ENCODE measurements at regions not wholly inside any gene's neighbourhood (a gene's known extent, or its start where the extent isn't known, plus 50 kb on each side); places are given as distances from the start of the nearest gene placed in this dataset.

DNA sequence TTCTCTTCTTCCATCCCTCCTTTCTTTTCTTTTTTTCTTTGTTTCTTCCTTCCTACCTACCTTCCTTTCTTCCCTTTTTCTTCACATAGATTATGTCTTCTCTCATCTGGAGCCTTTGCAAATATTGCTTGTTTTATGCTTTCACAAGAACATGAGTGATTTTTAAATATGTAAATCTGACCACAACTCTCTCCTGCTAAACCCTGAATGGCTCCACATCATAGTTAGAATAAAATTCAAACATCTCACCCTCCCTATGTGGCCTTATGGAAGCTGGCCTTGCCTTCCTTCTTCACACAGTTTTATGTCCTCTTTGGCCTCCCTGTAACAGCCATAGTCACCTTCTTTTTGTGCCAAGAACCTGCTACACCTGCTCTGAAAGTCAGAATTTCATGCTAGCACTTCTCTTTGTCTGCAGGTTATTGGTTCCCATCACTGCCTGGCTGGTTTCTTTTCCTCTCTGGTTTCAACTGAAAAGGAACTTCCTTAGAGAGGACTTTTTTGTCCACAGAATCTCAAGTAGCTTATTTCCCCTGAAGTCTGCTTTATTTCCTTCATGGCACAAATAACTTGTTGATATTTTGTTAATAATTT, 114.3 kb upstream of the TNC start:
- TF ChIP-seq, protein P1, sequence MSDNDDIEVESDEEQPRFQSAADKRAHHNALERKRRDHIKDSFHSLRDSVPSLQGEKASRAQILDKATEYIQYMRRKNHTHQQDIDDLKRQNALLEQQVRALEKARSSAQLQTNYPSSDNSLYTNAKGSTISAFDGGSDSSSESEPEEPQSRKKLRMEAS (IDR thresholded peaks at IDR 0.05) = no peak

DNA sequence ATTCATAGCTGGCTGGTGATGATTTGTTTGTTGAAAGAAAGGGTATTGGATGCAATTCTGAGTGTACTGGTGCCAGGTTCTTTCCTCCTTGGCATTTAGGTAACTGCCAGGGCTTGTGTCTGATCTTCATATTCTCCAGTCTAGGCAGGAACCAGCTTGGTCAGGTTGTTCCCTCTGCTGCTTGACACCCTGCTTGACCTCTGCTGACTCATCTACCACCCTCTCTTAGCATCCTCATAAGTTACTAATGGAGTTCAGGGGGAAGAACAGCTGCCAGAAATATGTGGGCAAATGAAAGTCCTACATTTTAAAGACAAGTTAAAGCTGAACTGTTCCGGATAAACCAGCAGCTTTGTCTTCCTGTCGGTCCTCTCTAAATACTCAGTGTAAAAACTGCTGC, 116.1 kb upstream of the TNC start:
- TF ChIP-seq NFIC (IDR thresholded peaks at IDR 0.05) = no peak
- no peak for TF ChIP-seq CEBPB (IDR thresholded peaks at IDR 0.05)

DNA sequence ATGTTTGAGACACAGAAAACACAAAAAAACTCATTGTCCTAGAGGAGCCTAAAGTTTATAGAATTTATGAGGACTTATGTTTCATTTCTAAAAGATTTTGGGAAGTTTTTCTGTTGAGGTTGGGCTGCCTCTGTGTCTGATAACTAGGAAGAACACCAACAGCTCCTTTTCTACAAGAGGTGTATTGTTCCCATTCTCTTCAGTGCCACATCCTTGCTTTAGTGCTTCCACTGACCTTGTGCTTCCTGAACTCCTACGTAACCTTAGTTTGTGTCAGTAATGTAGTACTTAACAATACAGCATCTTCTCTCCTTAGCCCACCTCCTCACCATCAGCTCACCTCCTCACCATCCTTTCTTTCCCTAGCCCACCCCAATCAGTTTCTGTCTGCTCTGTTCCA, 117.3 kb upstream of the TNC start:
- no peak for TF ChIP-seq EP300 (IDR thresholded peaks at IDR 0.05; ENCODE audit: borderline replicate concordance)

DNA sequence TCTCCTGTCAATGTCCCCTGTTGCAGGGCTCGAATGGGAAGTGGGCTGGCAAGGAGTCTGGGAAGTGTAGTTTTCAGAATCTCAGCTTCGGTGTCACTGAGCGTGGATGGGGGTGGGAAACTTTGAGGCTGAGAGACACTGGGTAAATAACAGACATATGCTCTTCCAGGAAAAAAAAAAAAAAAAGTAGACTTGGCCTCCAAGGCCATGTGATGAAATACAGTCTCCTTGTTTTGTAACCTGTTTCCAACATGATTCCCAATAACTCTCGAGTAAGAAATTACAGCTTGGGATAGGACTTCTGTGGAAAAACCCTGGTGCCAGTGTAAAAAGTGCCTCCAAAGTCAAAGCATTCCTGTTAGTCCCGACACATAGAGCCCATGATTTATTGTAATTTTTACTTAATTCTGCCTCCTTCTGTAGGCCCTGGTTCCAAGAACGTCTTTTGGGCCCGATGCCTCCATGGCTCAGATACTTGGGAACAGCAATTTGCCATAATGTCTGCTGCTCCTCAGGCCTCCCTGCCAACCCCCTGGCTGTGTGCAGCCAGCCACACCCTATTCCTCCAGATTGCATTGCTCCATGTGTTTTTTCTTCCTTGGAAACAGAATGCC, 119.5 kb upstream of the TNC start:
- TF ChIP-seq TAF1 (IDR thresholded peaks at IDR 0.05; ENCODE audit: low read depth) (no peak), TCF12 (IDR thresholded peaks at IDR 0.05; ENCODE audit: low read depth) (no peak), NFIC (IDR thresholded peaks at IDR 0.05) (no peak), CREB1 (IDR thresholded peaks at IDR 0.05; ENCODE audit: low read depth) (no peak), CEBPB (IDR thresholded peaks at IDR 0.05) (no peak), TEAD4 (IDR thresholded peaks at IDR 0.05) (no peak), RAD21 (IDR thresholded peaks at IDR 0.05; ENCODE audit: low read depth) (no peak), YY1 (IDR thresholded peaks at IDR 0.05; ENCODE audit: low read depth) (no peak), FOXM1 (IDR thresholded peaks at IDR 0.05; ENCODE audit: borderline replicate concordance, low read depth) (no peak), EP300 (IDR thresholded peaks at IDR 0.05; ENCODE audit: borderline replicate concordance) (no peak), EGR1 (IDR thresholded peaks at IDR 0.05) (no peak), ZBTB7A (IDR thresholded peaks at IDR 0.05; ENCODE audit: low read depth) (no peak)
- TF ChIP-seq, protein P1 (IDR thresholded peaks at IDR 0.05) = no peak
- TF ChIP-seq, protein P2, sequence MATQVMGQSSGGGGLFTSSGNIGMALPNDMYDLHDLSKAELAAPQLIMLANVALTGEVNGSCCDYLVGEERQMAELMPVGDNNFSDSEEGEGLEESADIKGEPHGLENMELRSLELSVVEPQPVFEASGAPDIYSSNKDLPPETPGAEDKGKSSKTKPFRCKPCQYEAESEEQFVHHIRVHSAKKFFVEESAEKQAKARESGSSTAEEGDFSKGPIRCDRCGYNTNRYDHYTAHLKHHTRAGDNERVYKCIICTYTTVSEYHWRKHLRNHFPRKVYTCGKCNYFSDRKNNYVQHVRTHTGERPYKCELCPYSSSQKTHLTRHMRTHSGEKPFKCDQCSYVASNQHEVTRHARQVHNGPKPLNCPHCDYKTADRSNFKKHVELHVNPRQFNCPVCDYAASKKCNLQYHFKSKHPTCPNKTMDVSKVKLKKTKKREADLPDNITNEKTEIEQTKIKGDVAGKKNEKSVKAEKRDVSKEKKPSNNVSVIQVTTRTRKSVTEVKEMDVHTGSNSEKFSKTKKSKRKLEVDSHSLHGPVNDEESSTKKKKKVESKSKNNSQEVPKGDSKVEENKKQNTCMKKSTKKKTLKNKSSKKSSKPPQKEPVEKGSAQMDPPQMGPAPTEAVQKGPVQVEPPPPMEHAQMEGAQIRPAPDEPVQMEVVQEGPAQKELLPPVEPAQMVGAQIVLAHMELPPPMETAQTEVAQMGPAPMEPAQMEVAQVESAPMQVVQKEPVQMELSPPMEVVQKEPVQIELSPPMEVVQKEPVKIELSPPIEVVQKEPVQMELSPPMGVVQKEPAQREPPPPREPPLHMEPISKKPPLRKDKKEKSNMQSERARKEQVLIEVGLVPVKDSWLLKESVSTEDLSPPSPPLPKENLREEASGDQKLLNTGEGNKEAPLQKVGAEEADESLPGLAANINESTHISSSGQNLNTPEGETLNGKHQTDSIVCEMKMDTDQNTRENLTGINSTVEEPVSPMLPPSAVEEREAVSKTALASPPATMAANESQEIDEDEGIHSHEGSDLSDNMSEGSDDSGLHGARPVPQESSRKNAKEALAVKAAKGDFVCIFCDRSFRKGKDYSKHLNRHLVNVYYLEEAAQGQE (IDR thresholded peaks at IDR 0.05; ENCODE audit: low read depth) = no peak
- TF ChIP-seq, protein P3, sequence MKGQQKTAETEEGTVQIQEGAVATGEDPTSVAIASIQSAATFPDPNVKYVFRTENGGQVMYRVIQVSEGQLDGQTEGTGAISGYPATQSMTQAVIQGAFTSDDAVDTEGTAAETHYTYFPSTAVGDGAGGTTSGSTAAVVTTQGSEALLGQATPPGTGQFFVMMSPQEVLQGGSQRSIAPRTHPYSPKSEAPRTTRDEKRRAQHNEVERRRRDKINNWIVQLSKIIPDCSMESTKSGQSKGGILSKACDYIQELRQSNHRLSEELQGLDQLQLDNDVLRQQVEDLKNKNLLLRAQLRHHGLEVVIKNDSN (IDR thresholded peaks at IDR 0.05) = no peak

DNA sequence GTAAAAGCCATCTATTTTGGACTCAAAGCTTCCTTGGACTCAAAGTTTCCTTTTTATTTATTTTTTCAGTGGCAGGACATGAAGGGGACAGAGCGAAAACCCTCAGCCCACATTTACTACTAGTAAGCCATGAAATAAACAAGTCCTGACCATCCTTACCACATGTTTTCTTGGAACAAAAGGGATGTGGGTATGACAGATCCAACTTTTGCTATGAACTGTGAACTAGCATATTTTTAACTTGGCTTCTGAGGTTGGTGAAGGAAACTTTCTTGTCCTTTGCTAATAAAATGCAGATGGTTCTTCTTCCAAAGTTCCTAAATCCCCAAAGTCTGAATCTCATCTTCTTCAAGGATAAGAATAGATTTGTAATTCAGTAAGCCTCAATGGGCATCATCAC, 122.7 kb upstream of the TNC start:
- TF ChIP-seq ZBTB7A (IDR thresholded peaks at IDR 0.05; ENCODE audit: low read depth) (no peak), EP300 (IDR thresholded peaks at IDR 0.05; ENCODE audit: borderline replicate concordance) (no peak), FOXM1 (IDR thresholded peaks at IDR 0.05; ENCODE audit: borderline replicate concordance, low read depth) (no peak), TAF1 (IDR thresholded peaks at IDR 0.05; ENCODE audit: low read depth) (no peak), CEBPB (IDR thresholded peaks at IDR 0.05) (no peak), NFIC (IDR thresholded peaks at IDR 0.05) (no peak), TEAD4 (IDR thresholded peaks at IDR 0.05) (no peak), TCF12 (IDR thresholded peaks at IDR 0.05; ENCODE audit: low read depth) (no peak), CREB1 (IDR thresholded peaks at IDR 0.05; ENCODE audit: low read depth) (no peak)
- TF ChIP-seq, protein P2 (IDR thresholded peaks at IDR 0.05; ENCODE audit: low read depth) = no peak
- TF ChIP-seq, protein P3 (IDR thresholded peaks at IDR 0.05) = no peak
- TF ChIP-seq, protein P1 (IDR thresholded peaks at IDR 0.05) = no peak

DNA sequence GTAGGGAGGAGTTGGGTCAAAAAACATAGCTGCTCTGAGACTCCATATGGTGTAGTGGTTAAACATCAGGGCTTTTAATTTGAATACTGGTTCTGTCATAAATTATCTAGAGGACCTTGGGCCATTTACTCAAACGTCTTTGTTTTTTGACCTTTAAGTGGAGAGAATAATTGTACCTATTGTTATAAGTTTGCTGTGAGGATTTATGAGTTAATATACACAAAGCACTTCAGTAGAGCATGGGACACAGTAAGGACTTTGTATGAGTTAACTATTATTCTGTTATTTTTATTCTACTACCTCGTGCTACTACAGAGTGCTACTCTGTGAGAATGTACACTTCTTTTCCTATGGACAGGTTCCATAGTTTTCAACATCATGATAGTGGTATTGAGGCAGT, 123.7 kb upstream of the TNC start:
- TF ChIP-seq, protein P1 (IDR thresholded peaks at IDR 0.05) = no peak
- no peak for TF ChIP-seq YY1 (IDR thresholded peaks at IDR 0.05; ENCODE audit: low read depth)
- TF ChIP-seq EGR1 (IDR thresholded peaks at IDR 0.05) = no peak
- TF ChIP-seq TAF1 (IDR thresholded peaks at IDR 0.05; ENCODE audit: low read depth) = no peak
- TF ChIP-seq RAD21 (IDR thresholded peaks at IDR 0.05; ENCODE audit: low read depth) = no peak
- TF ChIP-seq FOXM1 (IDR thresholded peaks at IDR 0.05; ENCODE audit: borderline replicate concordance, low read depth) = no peak
- TF ChIP-seq, protein P3 (IDR thresholded peaks at IDR 0.05) = no peak
- no peak for TF ChIP-seq TEAD4 (IDR thresholded peaks at IDR 0.05)
- no peak for TF ChIP-seq CEBPB (IDR thresholded peaks at IDR 0.05)
